ENCODE measurements at regions not wholly inside any gene's neighbourhood (a gene's known extent, or its start where the extent isn't known, plus 50 kb on each side); places are given as distances from the start of the nearest gene placed in this dataset.

- Histone ChIP-seq H3K27ac (ENCODE audit: low read depth in 2 of 2, low read length in 1 of 2) (no peak overlapping the region), H3K4me1 (ENCODE audit: control insufficient read depth in 1 of 2, insufficient read depth in 2 of 2, low read depth in 1 of 2, low read length in 1 of 2) (no peaks in the 10 kb centered on the region), H3K27me3 (ENCODE audit: insufficient read depth) (peaks cover 10% of the 10 kb centered on the region; the same call in 1 of the 2 replicates), H4K20me1 (ENCODE audit: insufficient read depth) (no peaks in the 10 kb centered on the region), H3K9me3 (no peaks in the 10 kb centered on the region), H3K36me3 (replicated peaks in 1 of 2; ENCODE audit: control insufficient read depth in 1 of 2, insufficient read depth in 2 of 2, low read length in 1 of 2) (no peaks in the 10 kb centered on the region), H3K79me2 (ENCODE audit: insufficient read depth) (no peaks in the 10 kb centered on the region), H2AFZ (ENCODE audit: low read depth) (peak overlapping the region; percentile 53), H3K4me2 (no peak overlapping the region), H3F3A (replicated peaks; ENCODE audit: insufficient read depth) (peaks cover 4% of the 10 kb centered on the region), H3K9me2 (no peaks in the 10 kb centered on the region; the same call in 1 of the 2 replicates), H3K9ac (no peak overlapping the region), H3K4me3 (ENCODE audit: low read depth in 2 of 2, low read length in 1 of 2) (no peak overlapping the region)
- ChIA-PET CTCF (no interaction called here), POLR2A (no interaction called here)
- TF ChIP-seq CHD2 (IDR thresholded peaks at IDR 0.05; ENCODE audit: low read length, partially characterized antibody) (no peak), RAD21 (IDR thresholded peaks at IDR 0.05; ENCODE audit: low read length) (no peak), NFIC (IDR thresholded peaks at IDR 0.05; ENCODE audit: borderline replicate concordance) (no peak), FOSL2 (IDR thresholded peaks at IDR 0.05; ENCODE audit: borderline replicate concordance, low read depth) (no peak), RXRA (IDR thresholded peaks at IDR 0.05; ENCODE audit: borderline replicate concordance, low read depth) (no peak), SIN3A (IDR thresholded peaks at IDR 0.05; ENCODE audit: borderline replicate concordance, low read depth, low read length) (no peak), JUND (IDR thresholded peaks at IDR 0.05) (no peak), TEAD4 (IDR thresholded peaks at IDR 0.05; ENCODE audit: borderline replicate concordance, insufficient read depth) (no peak), MXI1 (IDR thresholded peaks at IDR 0.05; ENCODE audit: low read depth, low read length) (no peak), PBX3 (IDR thresholded peaks at IDR 0.05) (no peak), NRF1 (IDR thresholded peaks at IDR 0.05; ENCODE audit: low read depth, low read length) (no peak), TCF12 (IDR thresholded peaks at IDR 0.05) (no peak), TAF1 (IDR thresholded peaks at IDR 0.05; ENCODE audit: borderline replicate concordance, low read depth, low read length) (no peak), GABPA (IDR thresholded peaks at IDR 0.05; ENCODE audit: low read depth) (no peak), GATA2 (CRISPR knock-in tag; IDR thresholded peaks at IDR 0.05) (no peak), EZH2phosphoT487 (IDR thresholded peaks at IDR 0.05; ENCODE audit: borderline replicate concordance, low read depth) (no peak), RFX5 (IDR thresholded peaks at IDR 0.05; ENCODE audit: low read length) (no peak)
- TF ChIP-seq, protein P1, sequence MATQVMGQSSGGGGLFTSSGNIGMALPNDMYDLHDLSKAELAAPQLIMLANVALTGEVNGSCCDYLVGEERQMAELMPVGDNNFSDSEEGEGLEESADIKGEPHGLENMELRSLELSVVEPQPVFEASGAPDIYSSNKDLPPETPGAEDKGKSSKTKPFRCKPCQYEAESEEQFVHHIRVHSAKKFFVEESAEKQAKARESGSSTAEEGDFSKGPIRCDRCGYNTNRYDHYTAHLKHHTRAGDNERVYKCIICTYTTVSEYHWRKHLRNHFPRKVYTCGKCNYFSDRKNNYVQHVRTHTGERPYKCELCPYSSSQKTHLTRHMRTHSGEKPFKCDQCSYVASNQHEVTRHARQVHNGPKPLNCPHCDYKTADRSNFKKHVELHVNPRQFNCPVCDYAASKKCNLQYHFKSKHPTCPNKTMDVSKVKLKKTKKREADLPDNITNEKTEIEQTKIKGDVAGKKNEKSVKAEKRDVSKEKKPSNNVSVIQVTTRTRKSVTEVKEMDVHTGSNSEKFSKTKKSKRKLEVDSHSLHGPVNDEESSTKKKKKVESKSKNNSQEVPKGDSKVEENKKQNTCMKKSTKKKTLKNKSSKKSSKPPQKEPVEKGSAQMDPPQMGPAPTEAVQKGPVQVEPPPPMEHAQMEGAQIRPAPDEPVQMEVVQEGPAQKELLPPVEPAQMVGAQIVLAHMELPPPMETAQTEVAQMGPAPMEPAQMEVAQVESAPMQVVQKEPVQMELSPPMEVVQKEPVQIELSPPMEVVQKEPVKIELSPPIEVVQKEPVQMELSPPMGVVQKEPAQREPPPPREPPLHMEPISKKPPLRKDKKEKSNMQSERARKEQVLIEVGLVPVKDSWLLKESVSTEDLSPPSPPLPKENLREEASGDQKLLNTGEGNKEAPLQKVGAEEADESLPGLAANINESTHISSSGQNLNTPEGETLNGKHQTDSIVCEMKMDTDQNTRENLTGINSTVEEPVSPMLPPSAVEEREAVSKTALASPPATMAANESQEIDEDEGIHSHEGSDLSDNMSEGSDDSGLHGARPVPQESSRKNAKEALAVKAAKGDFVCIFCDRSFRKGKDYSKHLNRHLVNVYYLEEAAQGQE (IDR thresholded peaks at IDR 0.05; ENCODE audit: low read depth, low read length), result no peak
- TF ChIP-seq, protein P2, sequence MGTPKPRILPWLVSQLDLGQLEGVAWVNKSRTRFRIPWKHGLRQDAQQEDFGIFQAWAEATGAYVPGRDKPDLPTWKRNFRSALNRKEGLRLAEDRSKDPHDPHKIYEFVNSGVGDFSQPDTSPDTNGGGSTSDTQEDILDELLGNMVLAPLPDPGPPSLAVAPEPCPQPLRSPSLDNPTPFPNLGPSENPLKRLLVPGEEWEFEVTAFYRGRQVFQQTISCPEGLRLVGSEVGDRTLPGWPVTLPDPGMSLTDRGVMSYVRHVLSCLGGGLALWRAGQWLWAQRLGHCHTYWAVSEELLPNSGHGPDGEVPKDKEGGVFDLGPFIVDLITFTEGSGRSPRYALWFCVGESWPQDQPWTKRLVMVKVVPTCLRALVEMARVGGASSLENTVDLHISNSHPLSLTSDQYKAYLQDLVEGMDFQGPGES (IDR thresholded peaks at IDR 0.05; ENCODE audit: low read depth, low read length), result no peak
- 17% methylated on average over 2 of the region's 2 CpGs for WGBS (ENCODE audit: low lambda C conversion rate)
- no peak for DNase-seq
Measured at GRCh38 chr9:72454871-72455491, 66.4 kb upstream of the TMC1 start.
